ENCODE measurements at regions not wholly inside any gene's neighbourhood (a gene's known extent, or its start where the extent isn't known, plus 50 kb on each side); places are given as distances from the start of the nearest gene placed in this dataset.

- TF ChIP-seq CTCF (IDR thresholded peaks at IDR 0.05; ENCODE audit: control extremely low read depth, extremely low read depth): no peak
- H3K9ac ChIP-seq (ENCODE audit: insufficient read depth in 1 of 2, low read length in 2 of 2): no peak overlapping the region
- H3K27me3 ChIP-seq (ENCODE audit: control insufficient read depth in 3 of 3, insufficient read depth in 3 of 3, low read length in 2 of 3): no peaks in the 10 kb centered on the region
- DNase-seq (no peak), ATAC-seq (ENCODE audit: insufficient read depth, low FRiP score) (no peak)
- peak overlapping the region in 1 of 2 donors; percentile 60 for H3K27ac ChIP-seq (ENCODE audit: low read depth in 1 of 2, low read length in 1 of 2)
- 78 to 82% methylated on average over 7 of the region's 7 CpGs for WGBS, 2 donors
- H3K9me3 ChIP-seq (ENCODE audit: control insufficient read depth in 4 of 4, insufficient read depth in 3 of 4, low read length in 3 of 4): no peaks in the 10 kb centered on the region
- H3K4me1 ChIP-seq (ENCODE audit: control insufficient read depth in 5 of 5, insufficient read depth in 5 of 5, low read length in 5 of 5): peaks cover 0 to 16% (median 7%) of the 10 kb centered on the region in 5 donors
- no peak overlapping the region for H3K4me3 ChIP-seq
- no peaks in the 10 kb centered on the region for H3K36me3 ChIP-seq (ENCODE audit: control insufficient read depth in 4 of 4, insufficient read depth in 4 of 4, low read length in 4 of 4)
Observed at GRCh38 chr5:68725905-68726683, 367.7 kb upstream of the SLC30A5 start.

DNA sequence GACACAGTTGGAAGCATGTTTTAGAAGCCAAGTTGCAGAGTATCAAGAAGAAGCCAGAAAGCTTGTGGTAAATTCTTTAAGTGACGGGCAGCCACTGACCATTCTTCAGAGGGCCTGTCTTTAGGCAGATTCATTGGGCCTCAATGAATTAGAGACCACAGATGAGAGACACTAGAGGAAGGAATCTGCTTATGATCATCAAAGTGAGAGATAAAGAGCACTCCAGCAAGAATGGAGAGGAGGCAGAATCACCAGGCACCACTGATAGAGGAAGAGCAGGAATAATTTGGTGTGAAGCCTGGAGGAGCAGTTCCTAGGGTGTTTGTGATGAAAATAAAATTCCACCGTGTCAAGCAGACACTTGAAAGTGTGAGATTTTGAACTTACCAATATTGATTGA, 365.9 kb upstream of the SLC30A5 start:
- H3K9me3 ChIP-seq (ENCODE audit: control insufficient read depth in 4 of 4, insufficient read depth in 3 of 4, low read length in 3 of 4): peaks cover 0 to 2% (median 0%) of the 10 kb centered on the region in 4 donors
- no peak overlapping the region for H3K27ac ChIP-seq (ENCODE audit: low read depth in 1 of 2, low read length in 1 of 2)
- no peak for TF ChIP-seq CTCF (IDR thresholded peaks at IDR 0.05; ENCODE audit: control extremely low read depth, extremely low read depth)
- no peaks in the 10 kb centered on the region for H3K36me3 ChIP-seq (ENCODE audit: control insufficient read depth in 4 of 4, insufficient read depth in 4 of 4, low read length in 4 of 4)
- H3K27me3 ChIP-seq (ENCODE audit: control insufficient read depth in 3 of 3, insufficient read depth in 3 of 3, low read length in 2 of 3): no peaks in the 10 kb centered on the region
- ATAC-seq (ENCODE audit: insufficient read depth, low FRiP score) (no peak), DNase-seq (no peak)
- H3K4me1 ChIP-seq (ENCODE audit: control insufficient read depth in 5 of 5, insufficient read depth in 5 of 5, low read length in 5 of 5): peaks cover 0 to 16% (median 9%) of the 10 kb centered on the region in 5 donors
- H3K4me3 ChIP-seq: no peak overlapping the region
- H3K9ac ChIP-seq (ENCODE audit: insufficient read depth in 1 of 2, low read length in 2 of 2): no peak overlapping the region
- WGBS, 2 donors: 91 to 95% methylated on average over 2 of the region's 2 CpGs

DNA sequence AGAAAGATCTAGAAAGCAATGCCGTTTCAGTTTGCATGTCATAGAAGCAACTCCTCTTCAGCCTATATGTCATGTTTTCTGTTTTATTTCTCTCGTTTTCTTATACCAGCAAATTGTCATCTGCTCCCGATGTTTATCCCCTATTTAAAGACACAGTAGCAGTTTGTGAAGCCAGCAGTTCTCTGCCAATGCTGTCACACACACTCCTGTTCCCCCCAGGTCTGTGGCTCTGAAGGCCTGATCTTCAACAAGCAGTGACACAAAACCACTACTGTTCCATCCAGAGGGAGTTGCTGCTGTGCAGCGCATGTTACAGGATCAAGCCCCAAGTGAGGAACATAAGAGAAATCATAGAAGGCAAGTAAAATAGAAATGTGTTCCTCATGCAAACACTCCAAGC, 364.1 kb upstream of the SLC30A5 start:
- whole genome bisulfite sequencing, 2 donors: 86 to 89% methylated on average over 4 of the region's 4 CpGs

More for the DNA sequence above, 364.1 kb upstream of the SLC30A5 start:
- Histone ChIP-seq H3K9me3 (ENCODE audit: control insufficient read depth in 4 of 4, insufficient read depth in 3 of 4, low read length in 3 of 4) (peaks cover 0 to 2% (median 0%) of the 10 kb centered on the region in 4 donors), H3K27me3 (ENCODE audit: control insufficient read depth in 3 of 3, insufficient read depth in 3 of 3, low read length in 2 of 3) (no peaks in the 10 kb centered on the region), H3K4me1 (ENCODE audit: control insufficient read depth in 5 of 5, insufficient read depth in 5 of 5, low read length in 5 of 5) (peaks cover 0 to 16% (median 9%) of the 10 kb centered on the region in 5 donors), H3K27ac (ENCODE audit: low read depth in 1 of 2, low read length in 1 of 2) (no peak overlapping the region), H3K9ac (ENCODE audit: insufficient read depth in 1 of 2, low read length in 2 of 2) (no peak overlapping the region), H3K36me3 (ENCODE audit: control insufficient read depth in 4 of 4, insufficient read depth in 4 of 4, low read length in 4 of 4) (no peaks in the 10 kb centered on the region), H3K4me3 (no peak overlapping the region)
- no peak for TF ChIP-seq CTCF (IDR thresholded peaks at IDR 0.05; ENCODE audit: control extremely low read depth, extremely low read depth)
- no peak for ATAC-seq (ENCODE audit: insufficient read depth, low FRiP score)
- DNase-seq: no peak

Data from lung (tissue), 11 donors.